CD4-positive, alpha-beta T cell treated with Interleukin-1 beta for 1 hour (primary cell): ENCODE measurements at regions not wholly inside any gene's neighbourhood (a gene's known extent, or its start where the extent isn't known, plus 50 kb on each side); places are given as distances from the start of the nearest gene placed in this dataset.
"Not testable (repeated sequence)": the region's sequence is repeated elsewhere in the genome, so short reads cannot be mapped to it uniquely, and the experiment has no call there.

Source experiments
- DNase-seq, 2 donors: peaks; one replicate each; pipeline ENCODE4 v3.0.0-alpha.2; 2020 to 2022

GRCh38 chr10:65100881-65101280, 1579.7 kb downstream of the REEP3 start:
- DNase-seq: not testable (repeated sequence)

GRCh38 chr10:65110009-65110408, 1588.8 kb downstream of the REEP3 start:
- DNase-seq: no peak

GRCh38 chr10:65111059-65111458, 1589.9 kb downstream of the REEP3 start:
- not testable (repeated sequence) for DNase-seq

- DNase-seq: no peak
These were observed 1591.4 kb downstream of the REEP3 start for GRCh38 chr10:65112573-65112972.

- DNase-seq: no peak
These were observed 1601.9 kb downstream of the REEP3 start for GRCh38 chr10:65123120-65123519.

GRCh38 chr10:65125212-65125611, 1604.0 kb downstream of the REEP3 start:
- DNase-seq: no peak

- no peak for DNase-seq
These were observed 1605.1 kb downstream of the REEP3 start for GRCh38 chr10:65126288-65126687.

GRCh38 chr10:65128277-65128676, 1607.1 kb downstream of the REEP3 start:
- DNase-seq: no peak

- no peak for DNase-seq
These were observed 1609.1 kb downstream of the REEP3 start for GRCh38 chr10:65130162-65130758.

- no peak for DNase-seq
These were observed 1612.5 kb downstream of the REEP3 start for GRCh38 chr10:65133652-65134051.

- DNase-seq: no peak
These were observed 1614.3 kb downstream of the REEP3 start for GRCh38 chr10:65135508-65135907.

GRCh38 chr10:65142641-65143435, 1621.6 kb downstream of the REEP3 start:
- DNase-seq: no peak

GRCh38 chr10:65143723-65144122, 1622.5 kb downstream of the REEP3 start:
- no peak for DNase-seq

- no peak for DNase-seq
These were observed 1628.7 kb downstream of the REEP3 start for GRCh38 chr10:65149878-65150277.

- no peak for DNase-seq
These were observed 1645.1 kb downstream of the REEP3 start for GRCh38 chr10:65166272-65166671.

- no peak for DNase-seq
These were observed 1651.0 kb downstream of the REEP3 start for GRCh38 chr10:65172249-65172648.

GRCh38 chr10:65176994-65177393, 1655.8 kb downstream of the REEP3 start:
- no peak for DNase-seq

- no peak for DNase-seq
These were observed 1662.0 kb downstream of the REEP3 start for GRCh38 chr10:65183236-65183635.

- DNase-seq: not testable (repeated sequence)
These were observed 1665.5 kb downstream of the REEP3 start for GRCh38 chr10:65186668-65187067.

- no peak for DNase-seq
These were observed 1672.9 kb downstream of the REEP3 start for GRCh38 chr10:65194126-65194525.

GRCh38 chr10:65194555-65194954, 1673.4 kb downstream of the REEP3 start:
- DNase-seq: no peak

- DNase-seq: no peak
These were observed 1674.9 kb downstream of the REEP3 start for GRCh38 chr10:65196111-65196510.

GRCh38 chr10:65197935-65198334, 1676.7 kb downstream of the REEP3 start:
- no peak for DNase-seq

GRCh38 chr10:65201491-65201890, 1680.3 kb downstream of the REEP3 start:
- DNase-seq: no peak

GRCh38 chr10:65204999-65205398, 1683.8 kb downstream of the REEP3 start:
- no peak for DNase-seq
